ENCODE measurements at regions not wholly inside any gene's neighbourhood (a gene's known extent, or its start where the extent isn't known, plus 50 kb on each side); places are given as distances from the start of the nearest gene placed in this dataset.

DNA sequence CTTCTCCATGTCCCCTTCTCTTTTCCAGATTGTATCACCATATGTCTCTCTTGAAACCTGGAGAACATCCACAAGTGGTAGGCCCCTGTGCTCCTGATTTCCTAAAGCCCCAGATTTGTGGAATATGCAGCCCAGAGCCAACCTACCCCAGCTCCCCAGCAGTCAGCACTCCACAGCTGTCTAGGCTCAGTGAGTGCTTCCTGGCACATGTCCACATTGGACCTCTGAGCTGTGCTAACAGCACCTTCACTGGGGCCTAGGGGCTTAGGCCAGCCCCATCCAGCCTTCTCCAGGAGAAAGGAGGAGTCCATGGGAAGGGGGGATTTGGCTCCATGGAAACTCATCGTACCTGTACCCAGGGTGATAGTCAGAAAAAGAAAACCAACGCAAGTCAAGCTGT, 192.7 kb downstream of the FGFR2 start:
- no peak overlapping the region for H3K4me3 ChIP-seq (replicated peaks in 1 of 2; ENCODE audit: low read depth in 2 of 2, low read length in 2 of 2)
- TF ChIP-seq, protein P1, sequence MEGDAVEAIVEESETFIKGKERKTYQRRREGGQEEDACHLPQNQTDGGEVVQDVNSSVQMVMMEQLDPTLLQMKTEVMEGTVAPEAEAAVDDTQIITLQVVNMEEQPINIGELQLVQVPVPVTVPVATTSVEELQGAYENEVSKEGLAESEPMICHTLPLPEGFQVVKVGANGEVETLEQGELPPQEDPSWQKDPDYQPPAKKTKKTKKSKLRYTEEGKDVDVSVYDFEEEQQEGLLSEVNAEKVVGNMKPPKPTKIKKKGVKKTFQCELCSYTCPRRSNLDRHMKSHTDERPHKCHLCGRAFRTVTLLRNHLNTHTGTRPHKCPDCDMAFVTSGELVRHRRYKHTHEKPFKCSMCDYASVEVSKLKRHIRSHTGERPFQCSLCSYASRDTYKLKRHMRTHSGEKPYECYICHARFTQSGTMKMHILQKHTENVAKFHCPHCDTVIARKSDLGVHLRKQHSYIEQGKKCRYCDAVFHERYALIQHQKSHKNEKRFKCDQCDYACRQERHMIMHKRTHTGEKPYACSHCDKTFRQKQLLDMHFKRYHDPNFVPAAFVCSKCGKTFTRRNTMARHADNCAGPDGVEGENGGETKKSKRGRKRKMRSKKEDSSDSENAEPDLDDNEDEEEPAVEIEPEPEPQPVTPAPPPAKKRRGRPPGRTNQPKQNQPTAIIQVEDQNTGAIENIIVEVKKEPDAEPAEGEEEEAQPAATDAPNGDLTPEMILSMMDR (IDR thresholded peaks at IDR 0.05; ENCODE audit: low read depth, low read length) = no peak
- no peak for DNase-seq (ENCODE audit: low read depth in 2 of 2)

GRCh38 chr10:121405953-121406352, 192.3 kb downstream of the FGFR2 start:
- no peak for DNase-seq (ENCODE audit: low read depth in 2 of 2)
- TF ChIP-seq, protein P1 (IDR thresholded peaks at IDR 0.05; ENCODE audit: low read depth, low read length) = no peak
- no peak overlapping the region for H3K4me3 ChIP-seq (replicated peaks in 1 of 2; ENCODE audit: low read depth in 2 of 2, low read length in 2 of 2)

GRCh38 chr10:121406823-121407545, 191.3 kb downstream of the FGFR2 start:
- TF ChIP-seq, protein P1 (IDR thresholded peaks at IDR 0.05; ENCODE audit: low read depth, low read length) = no peak
- no peak overlapping the region for H3K4me3 ChIP-seq (replicated peaks in 1 of 2; ENCODE audit: low read depth in 2 of 2, low read length in 2 of 2)
- DNase-seq (ENCODE audit: low read depth in 2 of 2) = no peak

GRCh38 chr10:121409466-121410104, 188.7 kb downstream of the FGFR2 start:
- TF ChIP-seq, protein P1 (IDR thresholded peaks at IDR 0.05; ENCODE audit: low read depth, low read length) = no peak
- no peak overlapping the region for H3K4me3 ChIP-seq (replicated peaks in 1 of 2; ENCODE audit: low read depth in 2 of 2, low read length in 2 of 2)
- DNase-seq (ENCODE audit: low read depth in 2 of 2) = no peak

DNA sequence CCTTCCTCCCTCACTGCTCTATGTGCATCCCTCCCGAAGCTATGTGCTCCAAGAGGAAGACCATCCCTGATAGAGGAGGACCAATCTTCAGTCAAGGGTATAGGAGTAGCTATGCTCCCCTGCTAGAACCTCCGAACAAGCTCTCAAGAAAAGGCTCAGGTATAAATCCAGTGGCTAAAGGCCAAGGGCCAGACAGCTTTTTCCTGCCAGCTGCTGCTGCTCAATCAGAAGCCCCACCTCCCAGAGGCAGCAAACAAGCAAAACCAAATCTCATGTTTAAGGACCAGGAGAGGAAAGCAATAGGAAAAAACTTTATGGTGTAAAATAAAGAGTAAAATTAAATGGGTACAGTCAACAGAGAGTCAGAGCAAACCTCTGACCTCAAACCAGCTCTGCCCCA, 187.2 kb downstream of the FGFR2 start:
- no peak for DNase-seq (ENCODE audit: low read depth in 2 of 2)
- TF ChIP-seq, protein P1 (IDR thresholded peaks at IDR 0.05; ENCODE audit: low read depth, low read length) = no peak

GRCh38 chr10:121413951-121414350, 184.3 kb downstream of the FGFR2 start:
- TF ChIP-seq, protein P1 (IDR thresholded peaks at IDR 0.05; ENCODE audit: low read depth, low read length) = no peak
- DNase-seq (ENCODE audit: low read depth in 2 of 2) = no peak
- no peak overlapping the region for H3K4me3 ChIP-seq (replicated peaks in 1 of 2; ENCODE audit: low read depth in 2 of 2, low read length in 2 of 2)

More for the DNA sequence above, 187.2 kb downstream of the FGFR2 start:
- no peak overlapping the region for H3K4me3 ChIP-seq (replicated peaks in 1 of 2; ENCODE audit: low read depth in 2 of 2, low read length in 2 of 2)

All from cardiac fibroblast (primary cell).